HepG2 (cell line): ENCODE measurements at regions not wholly inside any gene's neighbourhood (a gene's known extent, or its start where the extent isn't known, plus 50 kb on each side); places are given as distances from the start of the nearest gene placed in this dataset.

Source experiments
- ATAC-seq: fragments of 200-7000 bp; cut with Tn5 transposase; 3 replicates; pipeline ENCODE4 v1.9.1; 2020; ENCODE audit warnings: mild to moderate bottlenecking, moderate library complexity
- BruUV-seq: library from RNA; stranded (reverse); fragments of 400-500 nt; replicated peaks from 2 replicates; lab custom pipeline; 2021; lab: Mats Ljungman, UMichigan
- CTCF ChIA-PET: fragments of 300-600 bp; formaldehyde crosslinking; extraction: SDS; loops from one replicate; lab custom pipeline; 2021; ENCODE audit warnings: low total read pairs, inconsistent platforms, low intra/inter-chr PET ratio; lab: Yijun Ruan, JAX
- POLR2A ChIA-PET: fragments of 350-600 bp; sonication (Branson Sonifier 250); formaldehyde crosslinking; loops from one replicate; lab custom pipeline; 2020; ENCODE audit warnings: antibody characterized with exemption, inconsistent platforms; lab: Yijun Ruan, JAX
- DNase-seq: peaks from one replicate; pipeline ENCODE4 v3.0.0-alpha.2; 2015; ENCODE audit warnings: low spot score
- FAIRE-seq: peaks from 3 replicates; lab custom pipeline; 2011; peaks lifted over from hg19 to GRCh38; lab: Jason Lieb, UNC
- H2AFZ ChIP-seq: one replicate; pipeline ENCODE4 v1.6.1; 2011; ENCODE audit warnings: low read length, inconsistent platforms
- H3K27ac ChIP-seq: fragments of 300-600 bp; 3 replicates; pipeline ENCODE4 v1.8.0; 2011; ENCODE audit warnings: mixed run types, mild to moderate bottlenecking, mixed read lengths, low read length, inconsistent platforms; ENCODE audit not compliant: insufficient read depth; ENCODE audit errors: extremely low read length
- H3K27me3 ChIP-seq, 2 experiments: fragments of 200-600 bp in 1 of 2; 2 replicates in 1 of 2; 3 replicates in 1 of 2; pipeline versions ENCODE4 v1.6.0 to v1.8.0; 2011; ENCODE audit warnings: low read length in 2 of 2, mild to moderate bottlenecking in 2 of 2, moderate library complexity in 2 of 2, inconsistent platforms in 1 of 2; ENCODE audit not compliant: insufficient read depth in 2 of 2, control insufficient read depth in 1 of 2
- H3K36me3 ChIP-seq, 2 experiments: fragments of 200-600 bp in 1 of 2; replicated peaks in 1 of 2; 2 replicates in 1 of 2; 3 replicates in 1 of 2; pipeline versions ENCODE4 v1.5.1 to v1.8.0; 2011; ENCODE audit warnings: low read length in 2 of 2, inconsistent platforms in 1 of 2; ENCODE audit not compliant: insufficient read depth in 2 of 2, control insufficient read depth in 1 of 2
- H3K4me1 ChIP-seq: 2 replicates; pipeline ENCODE4 v1.5.1; 2012; ENCODE audit warnings: low read length, inconsistent platforms; ENCODE audit not compliant: insufficient read depth
- H3K4me2 ChIP-seq: 2 replicates; pipeline ENCODE4 v1.6.0; 2011; ENCODE audit warnings: low read depth, low read length, inconsistent platforms
- H3K4me3 ChIP-seq, 3 experiments: fragments of 200-600 bp in 1 of 3; sonication (generic), shearing (Covaris generic) in 1 of 3; replicated peaks in 1 of 3; 2 replicates each; pipeline ENCODE4 v1.5.1; 2011 to 2016; ENCODE audit warnings: low read length in 3 of 3, inconsistent platforms in 2 of 3, low read depth in 2 of 3, mild to moderate bottlenecking in 2 of 3, control low read depth in 1 of 3, mixed read lengths in 1 of 3; ENCODE audit not compliant: insufficient read depth in 1 of 3
- H3K79me2 ChIP-seq: one replicate; pipeline ENCODE4 v1.6.1; 2011; ENCODE audit warnings: low read length, inconsistent platforms; ENCODE audit not compliant: insufficient read depth
- H3K9ac ChIP-seq: 2 replicates; pipeline ENCODE4 v1.6.0; 2011; ENCODE audit warnings: mild to moderate bottlenecking, low read depth, low read length, inconsistent platforms; ENCODE audit not compliant: insufficient read depth
- H3K9me3 ChIP-seq: 2 replicates; pipeline ENCODE4 v1.5.1; 2012; ENCODE audit warnings: mild to moderate bottlenecking, low read length
- H4K20me1 ChIP-seq: 2 replicates; pipeline ENCODE4 v1.6.0; 2011; ENCODE audit warnings: inconsistent platforms, mild to moderate bottlenecking, low read length, moderate library complexity; ENCODE audit not compliant: insufficient read depth
- KDM2A ChIP-seq: sonication (generic); formaldehyde crosslinking; IDR thresholded peaks from 2 replicates; pipeline ENCODE4 v1.4.0; 2020; ENCODE audit warnings: low read depth, missing genetic modification reagents, borderline replicate concordance
- NFAT5 ChIP-seq: sonication (generic); formaldehyde crosslinking; IDR thresholded peaks from 2 replicates; pipeline ENCODE4 v1.4.0; 2020; ENCODE audit warnings: missing genetic modification reagents
- SMC3 ChIP-seq: IDR thresholded peaks from 2 replicates; pipeline ENCODE4 v1.6.1; 2011; ENCODE audit warnings: low read length, improper control_type of control experiment
- TBL1XR1 ChIP-seq: fragments of 150-350 bp; IDR thresholded peaks from 2 replicates; pipeline ENCODE4 v1.6.1; 2014; ENCODE audit warnings: borderline replicate concordance, low read length; ENCODE audit not compliant: partially characterized antibody
- THYN1 ChIP-seq: sonication (generic); formaldehyde crosslinking; IDR thresholded peaks from 2 replicates; pipeline ENCODE4 v1.8.1; 2023; ENCODE audit warnings: low read depth, mild to moderate bottlenecking, moderate library complexity, missing genetic modification reagents, borderline replicate concordance
- ZNF138 ChIP-seq: sonication (generic); formaldehyde crosslinking; IDR thresholded peaks from 2 replicates; pipeline ENCODE4 v1.5.0; 2020; ENCODE audit warnings: mild to moderate bottlenecking, low read depth, missing genetic modification reagents
- whole genome bisulfite sequencing: methylation state at CpG from one replicate; pipeline ENCODE4 v1.1.6; 2017; ENCODE audit warnings: low lambda C conversion rate; 5-methylcytosine and 5-hydroxymethylcytosine counted together
- in situ Hi-C: cut with HindIII; loops from 2 replicates; pipeline ENCODE4 v1.10.0; 2017; ENCODE audit warnings: low pct_unique_long_range_greater_than_20kb; ENCODE audit not compliant: extremely low pct_ligation_motif_present
- intact Hi-C: fragments of 100-400 bp; cut with micrococcal nuclease; formaldehyde crosslinking; loops from one replicate; pipeline ENCODE4 v1.10.0; 2022; ENCODE audit not compliant: unreplicated experiment
- TF ChIP-seq, protein P1 (sequence below): sonication (generic); formaldehyde crosslinking; IDR thresholded peaks from 2 replicates; pipeline ENCODE4 v1.4.0; 2020; ENCODE audit warnings: missing genetic modification reagents

DNA sequence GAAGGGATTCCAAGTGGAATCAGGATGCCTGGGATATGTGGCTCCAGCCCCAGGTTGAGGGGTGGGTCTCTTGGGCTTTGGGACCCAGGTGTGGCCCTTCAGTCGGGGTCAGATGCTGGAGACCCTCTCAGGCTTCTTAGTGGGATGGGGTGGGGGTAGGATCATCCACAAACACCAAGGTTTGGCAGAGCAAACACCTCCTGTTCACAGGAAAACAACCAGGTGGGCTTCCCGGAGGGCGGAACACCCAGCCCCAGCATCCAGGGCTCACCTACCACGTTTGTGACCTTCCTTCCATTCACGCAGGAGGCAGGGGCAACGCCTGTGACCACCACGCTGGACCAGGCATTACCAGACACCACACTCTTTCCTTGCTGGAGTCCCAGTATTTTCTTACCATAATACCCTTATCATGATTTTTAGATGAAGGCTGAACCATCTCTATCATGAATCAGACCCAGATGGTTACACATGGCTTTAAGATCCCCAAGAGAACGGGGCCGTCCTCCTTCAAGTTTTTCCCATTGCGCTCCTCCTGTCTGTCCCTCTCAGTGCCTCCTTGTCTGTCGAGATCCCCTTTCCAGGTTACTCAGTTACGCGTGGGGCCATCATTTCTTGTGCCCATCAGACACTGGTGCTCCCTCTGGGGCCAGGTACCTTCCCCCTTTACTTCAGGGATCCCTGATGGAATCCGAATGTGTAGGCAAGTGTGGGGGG is 428.2 kb downstream of the NPHP4 start:
- Histone ChIP-seq H3K79me2 (no peaks in the 10 kb centered on the region), H3K9me3 (peaks cover 3% of the 10 kb centered on the region), H2AFZ (no peak overlapping the region), H3K4me1 (no peaks in the 10 kb centered on the region), H4K20me1 (no peaks in the 10 kb centered on the region), H3K4me2 (no peak overlapping the region), H3K27ac (no peak overlapping the region), H3K4me3 (no peak overlapping the region), H3K9ac (no peak overlapping the region), H3K27me3 (no peaks in the 10 kb centered on the region; a peak in 1 of 5 replicates), H3K36me3 (no peaks in the 10 kb centered on the region)
- no peak for FAIRE-seq
- in situ Hi-C loops: no loop called here
- DNase-seq: no peak
- WGBS: 23% methylated on average over 10 of the region's 14 CpGs
- ChIA-PET POLR2A (no interaction called here), CTCF (no interaction called here)
- no TSS peak for BruUV-seq
- intact Hi-C loops: no loop called here
- no peak for ATAC-seq
- no peak for TF ChIP-seq TBL1XR1

DNA sequence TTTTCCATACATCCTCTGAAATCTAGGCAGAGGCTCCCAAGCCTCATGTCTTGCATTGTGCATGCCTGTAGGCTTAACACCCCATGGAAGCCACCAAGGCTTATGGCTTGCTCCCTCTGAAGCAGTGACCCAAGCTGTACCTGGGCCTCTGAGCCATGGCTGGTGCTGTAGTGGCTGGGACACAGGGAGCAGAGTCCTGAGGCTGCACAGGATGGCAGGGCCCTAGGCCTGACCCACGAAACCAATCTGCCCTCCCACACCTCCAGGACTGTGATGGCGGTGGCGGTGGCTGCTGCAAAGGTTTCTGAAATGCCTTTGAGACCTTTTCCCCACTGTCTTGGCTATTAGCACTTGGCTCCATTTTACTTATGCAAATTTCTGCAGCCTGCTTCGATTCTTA is 429.5 kb downstream of the NPHP4 start:
- WGBS: 17% methylated on average over 3 of the region's 4 CpGs
- no peak overlapping the region for H3K27ac ChIP-seq
- no peak overlapping the region for H2AFZ ChIP-seq
- in situ Hi-C loops: no loop called here
- H3K27me3 ChIP-seq: no peaks in the 10 kb centered on the region; a peak in 1 of 5 replicates
- no peaks in the 10 kb centered on the region for H3K4me1 ChIP-seq
- intact Hi-C loops: no loop called here
- no TSS peak for BruUV-seq
- ChIA-PET POLR2A (no interaction called here), CTCF (no interaction called here)
- H3K4me2 ChIP-seq: no peak overlapping the region
- no peaks in the 10 kb centered on the region for H4K20me1 ChIP-seq
- ATAC-seq: no peak
- no peak overlapping the region for H3K9ac ChIP-seq
- DNase-seq: no peak
- H3K36me3 ChIP-seq: no peaks in the 10 kb centered on the region
- H3K79me2 ChIP-seq: no peaks in the 10 kb centered on the region
- H3K4me3 ChIP-seq: no peak overlapping the region
- FAIRE-seq: no peak
- no peaks in the 10 kb centered on the region for H3K9me3 ChIP-seq
- TF ChIP-seq, protein P1, sequence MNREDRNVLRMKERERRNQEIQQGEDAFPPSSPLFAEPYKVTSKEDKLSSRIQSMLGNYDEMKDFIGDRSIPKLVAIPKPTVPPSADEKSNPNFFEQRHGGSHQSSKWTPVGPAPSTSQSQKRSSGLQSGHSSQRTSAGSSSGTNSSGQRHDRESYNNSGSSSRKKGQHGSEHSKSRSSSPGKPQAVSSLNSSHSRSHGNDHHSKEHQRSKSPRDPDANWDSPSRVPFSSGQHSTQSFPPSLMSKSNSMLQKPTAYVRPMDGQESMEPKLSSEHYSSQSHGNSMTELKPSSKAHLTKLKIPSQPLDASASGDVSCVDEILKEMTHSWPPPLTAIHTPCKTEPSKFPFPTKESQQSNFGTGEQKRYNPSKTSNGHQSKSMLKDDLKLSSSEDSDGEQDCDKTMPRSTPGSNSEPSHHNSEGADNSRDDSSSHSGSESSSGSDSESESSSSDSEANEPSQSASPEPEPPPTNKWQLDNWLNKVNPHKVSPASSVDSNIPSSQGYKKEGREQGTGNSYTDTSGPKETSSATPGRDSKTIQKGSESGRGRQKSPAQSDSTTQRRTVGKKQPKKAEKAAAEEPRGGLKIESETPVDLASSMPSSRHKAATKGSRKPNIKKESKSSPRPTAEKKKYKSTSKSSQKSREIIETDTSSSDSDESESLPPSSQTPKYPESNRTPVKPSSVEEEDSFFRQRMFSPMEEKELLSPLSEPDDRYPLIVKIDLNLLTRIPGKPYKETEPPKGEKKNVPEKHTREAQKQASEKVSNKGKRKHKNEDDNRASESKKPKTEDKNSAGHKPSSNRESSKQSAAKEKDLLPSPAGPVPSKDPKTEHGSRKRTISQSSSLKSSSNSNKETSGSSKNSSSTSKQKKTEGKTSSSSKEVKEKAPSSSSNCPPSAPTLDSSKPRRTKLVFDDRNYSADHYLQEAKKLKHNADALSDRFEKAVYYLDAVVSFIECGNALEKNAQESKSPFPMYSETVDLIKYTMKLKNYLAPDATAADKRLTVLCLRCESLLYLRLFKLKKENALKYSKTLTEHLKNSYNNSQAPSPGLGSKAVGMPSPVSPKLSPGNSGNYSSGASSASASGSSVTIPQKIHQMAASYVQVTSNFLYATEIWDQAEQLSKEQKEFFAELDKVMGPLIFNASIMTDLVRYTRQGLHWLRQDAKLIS (CRISPR knock-in tag): no peak
- TF ChIP-seq NFAT5 (CRISPR knock-in tag): no peak
- TF ChIP-seq ZNF138: no peak
- no peak for TF ChIP-seq THYN1 (CRISPR knock-in tag)
- TF ChIP-seq SMC3: no peak
- no peak for TF ChIP-seq KDM2A (CRISPR knock-in tag)
